IMR-90 (cell line): ENCODE measurements at regions not wholly inside any gene's neighbourhood (a gene's known extent, or its start where the extent isn't known, plus 50 kb on each side); places are given as distances from the start of the nearest gene placed in this dataset.

ENCODE experiments used
- ATAC-seq: fragments of 200-7000 bp; cut with Tn5 transposase; 2 replicates; pipeline ENCODE4 v1.9.1; 2020; ENCODE audit warnings: low read depth, mild to moderate bottlenecking, moderate library complexity
- BruUV-seq: library from RNA; stranded (reverse); fragments of 400-500 nt; replicated peaks from 2 replicates; lab custom pipeline; 2021; lab: Mats Ljungman, UMichigan
- CTCF ChIA-PET: fragments of 300-600 bp; formaldehyde crosslinking; extraction: SDS; loops from one replicate; lab custom pipeline; 2021; ENCODE audit warnings: antibody characterized with exemption; lab: Yijun Ruan, JAX
- POLR2A ChIA-PET: fragments of 300-600 bp; sonication (Branson Sonifier 250); formaldehyde crosslinking; loops from one replicate; lab custom pipeline; 2022; ENCODE audit warnings: antibody characterized with exemption; ENCODE audit not compliant: unreplicated experiment; lab: Charles Lee
- DNase-seq: peaks from one replicate; pipeline ENCODE4 v3.0.0; 2013
- H2AFZ ChIP-seq: replicated peaks from 2 replicates; pipeline ENCODE3; 2013; ENCODE audit warnings: low read length, mild to moderate bottlenecking; ENCODE audit not compliant: poor library complexity
- H2AK5ac ChIP-seq: 2 replicates; pipeline ENCODE4 v1.6.1; 2013; ENCODE audit warnings: low read depth, low read length, inconsistent platforms
- H2AK9ac ChIP-seq: replicated peaks from 2 replicates; pipeline ENCODE3; 2013; ENCODE audit warnings: mild to moderate bottlenecking, low read depth, low read length, moderate library complexity; ENCODE audit not compliant: poor library complexity
- H2BK120ac ChIP-seq: 2 replicates; pipeline ENCODE4 v1.6.1; 2013; ENCODE audit warnings: low read depth, low read length, inconsistent platforms
- H2BK15ac ChIP-seq: 3 replicates; pipeline ENCODE4 v1.6.1; 2013; ENCODE audit warnings: low read depth, low read length, inconsistent platforms
- H2BK20ac ChIP-seq: 2 replicates; pipeline ENCODE4 v1.6.1; 2013; ENCODE audit warnings: low read depth, mild to moderate bottlenecking, inconsistent platforms, low read length, moderate library complexity
- H2BK5ac ChIP-seq: 2 replicates; pipeline ENCODE4 v1.6.1; 2013; ENCODE audit warnings: mild to moderate bottlenecking, low read depth, low read length, inconsistent platforms; ENCODE audit not compliant: poor library complexity, severe bottlenecking
- H3K14ac ChIP-seq: replicated peaks from 2 replicates; pipeline ENCODE4 v1.6.1; 2013; ENCODE audit warnings: low read depth, low read length, inconsistent platforms
- H3K18ac ChIP-seq: 2 replicates; pipeline ENCODE4 v1.6.1; 2013; ENCODE audit warnings: low read depth, low read length, control low read depth
- H3K23ac ChIP-seq: 2 replicates; pipeline ENCODE4 v1.6.1; 2013; ENCODE audit warnings: low read depth, low read length, inconsistent platforms
- H3K27ac ChIP-seq: 2 replicates; pipeline ENCODE4 v1.5.1; 2013; ENCODE audit warnings: mild to moderate bottlenecking, control low read depth, low read length; ENCODE audit not compliant: insufficient read depth
- H3K27me3 ChIP-seq: 2 replicates; pipeline ENCODE4 v1.6.1; 2013; ENCODE audit warnings: low read length; ENCODE audit not compliant: control insufficient read depth, insufficient read depth
- H3K36me3 ChIP-seq: 2 replicates; pipeline ENCODE4 v1.6.1; 2013; ENCODE audit warnings: low read length, mixed read lengths; ENCODE audit not compliant: control insufficient read depth, insufficient read depth
- H3K4ac ChIP-seq: 2 replicates; pipeline ENCODE4 v1.6.1; 2013; ENCODE audit warnings: low read depth, low read length, inconsistent platforms
- H3K4me1 ChIP-seq: 2 replicates; pipeline ENCODE4 v1.6.1; 2013; ENCODE audit warnings: low read length, mixed read lengths; ENCODE audit not compliant: control insufficient read depth, insufficient read depth
- H3K4me2 ChIP-seq: 2 replicates; pipeline ENCODE4 v1.6.1; 2013; ENCODE audit warnings: low read depth, mild to moderate bottlenecking, control low read depth, low read length, moderate library complexity
- H3K4me3 ChIP-seq: 2 replicates; pipeline ENCODE4 v1.5.1; 2013; ENCODE audit warnings: low read depth, mild to moderate bottlenecking, control low read depth, low read length, moderate library complexity; ENCODE audit not compliant: insufficient read depth
- H3K56ac ChIP-seq: 2 replicates; pipeline ENCODE4 v1.6.1; 2013; ENCODE audit warnings: low read length, inconsistent platforms; ENCODE audit not compliant: insufficient read depth; ENCODE audit errors: extremely low read depth
- H3K79me1 ChIP-seq, 2 experiments: 2 replicates each; pipeline ENCODE4 v1.6.1; 2013; ENCODE audit warnings: low read length in 2 of 2, inconsistent platforms in 1 of 2, low read depth in 1 of 2
- H3K9ac ChIP-seq: 2 replicates; pipeline ENCODE4 v1.6.1; 2013; ENCODE audit warnings: low read depth, low read length, control low read depth
- H3K9me1 ChIP-seq: 2 replicates; pipeline ENCODE4 v1.6.1; 2013; ENCODE audit warnings: low read length, inconsistent platforms; ENCODE audit not compliant: insufficient read depth
- H3K9me3 ChIP-seq: 2 replicates; pipeline ENCODE4 v1.6.1; 2013; ENCODE audit warnings: low read length; ENCODE audit not compliant: control insufficient read depth, insufficient read depth
- H4K20me1 ChIP-seq: 2 replicates; pipeline ENCODE4 v1.6.1; 2013; ENCODE audit warnings: low read length, inconsistent platforms; ENCODE audit not compliant: insufficient read depth
- H4K5ac ChIP-seq: 2 replicates; pipeline ENCODE4 v1.6.1; 2013; ENCODE audit warnings: mild to moderate bottlenecking, low read depth, low read length, control low read depth
- H4K8ac ChIP-seq, 2 experiments: 2 replicates each; pipeline ENCODE4 v1.6.1; 2013; ENCODE audit warnings: low read depth in 2 of 2, low read length in 2 of 2, control low read depth in 1 of 2, inconsistent platforms in 1 of 2
- H4K91ac ChIP-seq: 2 replicates; pipeline ENCODE4 v1.6.1; 2013; ENCODE audit warnings: low read depth, low read length, inconsistent platforms; ENCODE audit not compliant: insufficient read depth
- BHLHE40 ChIP-seq: fragments of 150-350 bp; IDR thresholded peaks from 2 replicates; pipeline ENCODE4 v1.6.1; 2016; ENCODE audit warnings: mild to moderate bottlenecking, low read depth, low read length
- CEBPB ChIP-seq: IDR thresholded peaks from 2 replicates; pipeline ENCODE4 v1.6.1; 2012; ENCODE audit warnings: low read depth, low read length, improper control_type of control experiment
- CHD1 ChIP-seq: IDR thresholded peaks from 2 replicates; pipeline ENCODE4 v1.6.1; 2012; ENCODE audit warnings: low read depth, low read length, improper control_type of control experiment
- CTCF ChIP-seq: conservative IDR thresholded peaks from 2 replicates; pipeline ENCODE4 v1.5.1; 2012; ENCODE audit warnings: mild to moderate bottlenecking, low read depth, low read length, improper control_type of control experiment
- FOS ChIP-seq: fragments of 150-350 bp; IDR thresholded peaks from 2 replicates; pipeline ENCODE4 v1.6.1; 2016; ENCODE audit warnings: low read depth, low read length
- MAFK ChIP-seq: IDR thresholded peaks from 2 replicates; pipeline ENCODE4 v1.6.1; 2012; ENCODE audit warnings: low read depth, low read length, improper control_type of control experiment
- MAZ ChIP-seq: IDR thresholded peaks from 2 replicates; pipeline ENCODE4 v1.6.1; 2012; ENCODE audit warnings: low read depth, mild to moderate bottlenecking, low read length, improper control_type of control experiment, moderate library complexity, borderline replicate concordance
- MXI1 ChIP-seq: IDR thresholded peaks from 2 replicates; pipeline ENCODE4 v1.6.1; 2012; ENCODE audit warnings: low read depth, mild to moderate bottlenecking, low read length, moderate library complexity, borderline replicate concordance
- NFE2L2 ChIP-seq: fragments of 150-350 bp; IDR thresholded peaks from 2 replicates; pipeline ENCODE4 v1.6.1; 2016; ENCODE audit warnings: low read depth, mild to moderate bottlenecking, low read length
- POLR2A ChIP-seq: IDR thresholded peaks from 2 replicates; pipeline ENCODE4 v1.6.1; 2012; ENCODE audit warnings: mild to moderate bottlenecking, low read depth, low read length
- RAD21 ChIP-seq: IDR thresholded peaks from 2 replicates; pipeline ENCODE4 v1.6.1; 2012; ENCODE audit warnings: low read length, improper control_type of control experiment
- RCOR1 ChIP-seq: IDR thresholded peaks from 2 replicates; pipeline ENCODE4 v1.6.1; 2012; ENCODE audit warnings: mild to moderate bottlenecking, low read length, improper control_type of control experiment; ENCODE audit not compliant: insufficient replicate concordance
- RFX5 ChIP-seq: IDR thresholded peaks from 2 replicates; pipeline ENCODE4 v1.8.0; 2012; ENCODE audit warnings: low read depth, mild to moderate bottlenecking, low read length, moderate library complexity
- SMC3 ChIP-seq: fragments of 150-350 bp; IDR thresholded peaks from 2 replicates; pipeline ENCODE4 v1.6.1; 2016; ENCODE audit warnings: low read depth, mild to moderate bottlenecking, antibody characterized with exemption, low read length, moderate library complexity
- dilution Hi-C: fragments of 300-500 bp; cut with HindIII; formaldehyde crosslinking; loops from one replicate; pipeline ENCODE4 v1.14.3; 2018; ENCODE audit warnings: low sequenced_read_pairs; ENCODE audit not compliant: unreplicated experiment
- in situ Hi-C: fragments of 300-500 bp; cut with MboI; formaldehyde crosslinking; loops from 3 replicates; pipeline ENCODE4 v1.14.3; 2019; ENCODE audit warnings: low sequenced_read_pairs, inconsistent platforms, mixed read lengths
- intact Hi-C: fragments of 100-400 bp; cut with micrococcal nuclease; formaldehyde crosslinking; loops from 2 replicates; pipeline ENCODE4 v1.10.0; 2022
- TF ChIP-seq, protein P1 (sequence below): fragments of 150-350 bp; IDR thresholded peaks from 2 replicates; pipeline ENCODE4 v1.6.1; 2017; ENCODE audit warnings: mild to moderate bottlenecking, antibody characterized with exemption, low read length, low read depth
- TF ChIP-seq, protein P2 (sequence below): fragments of 150-350 bp; IDR thresholded peaks from 2 replicates; pipeline ENCODE4 v1.6.1; 2016; ENCODE audit warnings: low read depth, mild to moderate bottlenecking, low read length, moderate library complexity, borderline replicate concordance

GRCh38 chr4:43757147-43757546 is 691.5 kb downstream of the KCTD8 start:
- in situ Hi-C loops = no loop called here
- Histone ChIP-seq H2BK5ac (no peak overlapping the region), H3K27me3 (no peaks in the 10 kb centered on the region), H3K4me1 (no peaks in the 10 kb centered on the region), H4K20me1 (no peaks in the 10 kb centered on the region), H2AK5ac (no peak overlapping the region), H3K9me1 (no peaks in the 10 kb centered on the region), H3K56ac (no peak overlapping the region), H3K18ac (no peak overlapping the region), H2AK9ac (no peak overlapping the region), H3K27ac (no peak overlapping the region), H3K36me3 (no peaks in the 10 kb centered on the region), H3K14ac (no peak overlapping the region), H2BK20ac (no peak overlapping the region), H3K4ac (no peak overlapping the region), H3K4me2 (no peak overlapping the region), H4K8ac (no peak overlapping the region), H3K4me3 (no peak overlapping the region), H4K5ac (no peak overlapping the region), H2AFZ (no peak overlapping the region), H2BK120ac (no peak overlapping the region), H3K9ac (no peak overlapping the region), H3K9me3 (peaks cover 2% of the 10 kb centered on the region; the same call in 1 of the 2 replicates), H3K23ac (no peak overlapping the region), H4K91ac (no peak overlapping the region), H3K79me1 (no peaks in the 10 kb centered on the region), H2BK15ac (no peak overlapping the region)
- ATAC-seq = no peak
- BruUV-seq = no TSS peak
- intact Hi-C loops = no loop called here
- POLR2A ChIA-PET = no interaction called here
- CTCF ChIA-PET = no interaction called here
- dilution Hi-C loops = no loop called here
- no peak for DNase-seq
- TF ChIP-seq CEBPB (no peak), SMC3 (no peak), BHLHE40 (no peak), RAD21 (no peak), CHD1 (no peak), FOS (no peak), NFE2L2 (no peak), RCOR1 (no peak), MAFK (no peak), MXI1 (no peak), POLR2A (no peak), CTCF (no peak), MAZ (no peak), RFX5 (no peak)
- TF ChIP-seq, protein P1, sequence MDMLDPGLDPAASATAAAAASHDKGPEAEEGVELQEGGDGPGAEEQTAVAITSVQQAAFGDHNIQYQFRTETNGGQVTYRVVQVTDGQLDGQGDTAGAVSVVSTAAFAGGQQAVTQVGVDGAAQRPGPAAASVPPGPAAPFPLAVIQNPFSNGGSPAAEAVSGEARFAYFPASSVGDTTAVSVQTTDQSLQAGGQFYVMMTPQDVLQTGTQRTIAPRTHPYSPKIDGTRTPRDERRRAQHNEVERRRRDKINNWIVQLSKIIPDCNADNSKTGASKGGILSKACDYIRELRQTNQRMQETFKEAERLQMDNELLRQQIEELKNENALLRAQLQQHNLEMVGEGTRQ = no peak
- TF ChIP-seq, protein P2, sequence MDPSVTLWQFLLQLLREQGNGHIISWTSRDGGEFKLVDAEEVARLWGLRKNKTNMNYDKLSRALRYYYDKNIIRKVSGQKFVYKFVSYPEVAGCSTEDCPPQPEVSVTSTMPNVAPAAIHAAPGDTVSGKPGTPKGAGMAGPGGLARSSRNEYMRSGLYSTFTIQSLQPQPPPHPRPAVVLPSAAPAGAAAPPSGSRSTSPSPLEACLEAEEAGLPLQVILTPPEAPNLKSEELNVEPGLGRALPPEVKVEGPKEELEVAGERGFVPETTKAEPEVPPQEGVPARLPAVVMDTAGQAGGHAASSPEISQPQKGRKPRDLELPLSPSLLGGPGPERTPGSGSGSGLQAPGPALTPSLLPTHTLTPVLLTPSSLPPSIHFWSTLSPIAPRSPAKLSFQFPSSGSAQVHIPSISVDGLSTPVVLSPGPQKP = no peak
